Gastrocnemius medialis (tissue), 4 donors: ENCODE measurements at regions not wholly inside any gene's neighbourhood (a gene's known extent, or its start where the extent isn't known, plus 50 kb on each side); places are given as distances from the start of the nearest gene placed in this dataset.

Experiments
- CTCF ChIP-seq, 5 experiments: fragments of 450-650 bp in 3 of 5; fragments of 200-600 bp in 2 of 5; sonication (generic) in 2 of 5; IDR thresholded peaks in 4 of 5; conservative IDR thresholded peaks in 1 of 5; 1 replicate in 4 of 5; 2 replicates in 1 of 5; pipeline ENCODE4 v1.5.1; 2016 to 2019; ENCODE audit warnings: antibody characterized with exemption in 5 of 5, mild to moderate bottlenecking in 3 of 5, moderate library complexity in 3 of 5
- POLR2A ChIP-seq, 2 donors: fragments of 450-650 bp; IDR thresholded peaks; one replicate each; pipeline ENCODE4 v1.6.1; 2017; ENCODE audit warnings: antibody characterized with exemption in 2 of 2, mild to moderate bottlenecking in 2 of 2, moderate library complexity in 2 of 2

- TF ChIP-seq CTCF (IDR thresholded peaks at IDR 0.05 in 4 of 5, conservative IDR thresholded peaks at IDR 0.05 in 1 of 5) (no peak), POLR2A (IDR thresholded peaks at IDR 0.05) (no peak)
These were observed 904.5 kb downstream of the GRIK2 start for GRCh38 chr6:102298051-102298450.
